8988T (cell line): ENCODE measurements at regions not wholly inside any gene's neighbourhood (a gene's known extent, or its start where the extent isn't known, plus 50 kb on each side); places are given as distances from the start of the nearest gene placed in this dataset.

Source experiments
- DNase-seq: peaks from one replicate; pipeline ENCODE4 v3.0.0; 2011

DNA sequence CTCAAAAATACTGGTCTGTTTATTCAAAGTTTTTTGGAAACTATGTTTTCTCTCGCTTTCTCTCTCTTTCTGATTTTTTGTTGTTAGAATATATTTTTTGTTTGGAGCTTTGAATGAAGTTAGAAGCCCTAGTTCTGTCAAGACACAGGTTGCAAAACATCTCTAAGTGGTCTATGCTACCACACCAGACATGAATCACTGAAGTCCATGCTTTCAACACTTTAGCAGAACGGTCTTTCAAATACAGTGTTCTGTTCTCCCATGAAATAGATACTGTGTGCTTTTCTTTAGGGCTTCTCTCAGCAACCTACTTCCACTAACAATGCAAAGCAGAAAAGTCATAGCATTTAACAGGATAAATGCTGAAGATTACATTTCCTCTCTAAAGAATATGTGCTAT, 392.5 kb downstream of the TMEM167A start:
- no peak for DNase-seq

DNA sequence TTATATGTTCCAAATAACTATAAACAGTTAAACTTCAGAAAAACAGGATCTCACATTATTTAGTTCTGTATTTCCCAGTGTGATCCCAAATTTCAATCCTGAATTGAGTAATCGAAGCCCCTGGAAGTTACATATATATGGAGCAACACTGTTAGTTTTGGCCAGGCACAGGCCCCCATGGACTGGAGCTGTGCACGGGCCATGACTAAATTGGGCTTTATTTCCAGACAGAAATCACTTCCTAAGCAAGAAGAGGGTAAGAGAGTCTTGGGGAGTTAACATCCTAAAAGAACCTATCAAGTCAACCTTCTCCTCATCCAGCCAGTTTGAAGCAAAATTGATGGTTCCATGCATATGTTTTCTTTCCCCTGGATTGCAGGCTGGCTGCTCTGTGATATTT, 393.0 kb downstream of the TMEM167A start:
- no peak for DNase-seq

DNA sequence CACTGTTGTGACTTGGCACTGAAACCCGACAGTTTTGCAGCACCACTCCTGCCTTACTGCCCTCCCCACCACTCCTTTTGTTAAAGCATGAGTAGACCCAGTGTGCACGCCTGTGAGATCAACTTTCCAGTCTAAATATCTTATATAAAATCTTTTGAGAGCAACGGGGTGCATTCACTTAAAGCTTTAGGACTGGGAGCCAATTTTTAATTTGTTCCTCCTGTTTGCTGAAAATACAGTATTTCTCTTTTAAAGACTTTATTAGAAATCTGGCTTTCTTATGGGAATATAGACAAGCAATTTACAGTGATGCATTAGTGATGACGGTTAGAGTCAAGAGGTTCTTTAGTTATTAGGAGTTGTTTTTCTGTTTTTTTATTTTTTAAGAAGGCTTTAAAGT, 397.5 kb downstream of the TMEM167A start:
- DNase-seq, result no peak

DNA sequence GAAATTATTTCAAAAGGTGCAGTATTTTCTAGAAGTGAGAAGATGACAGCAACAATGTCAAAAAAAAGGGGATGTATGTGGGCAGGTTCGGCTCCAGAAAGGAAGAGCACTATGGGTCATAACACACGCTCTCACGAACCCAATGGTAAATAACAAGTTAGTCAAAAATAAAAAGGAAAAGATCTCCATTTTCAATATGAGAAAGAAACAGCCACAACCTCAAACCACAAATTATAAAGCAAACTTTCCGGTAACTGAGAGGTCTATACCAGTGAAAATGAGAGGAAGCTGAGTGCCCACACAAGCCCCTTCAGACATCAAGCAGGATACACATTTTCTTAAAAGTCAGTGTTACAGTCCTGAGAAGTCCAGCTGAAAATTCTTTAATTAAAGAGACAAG, 398.5 kb upstream of the RPS23 start:
- no peak for DNase-seq

DNA sequence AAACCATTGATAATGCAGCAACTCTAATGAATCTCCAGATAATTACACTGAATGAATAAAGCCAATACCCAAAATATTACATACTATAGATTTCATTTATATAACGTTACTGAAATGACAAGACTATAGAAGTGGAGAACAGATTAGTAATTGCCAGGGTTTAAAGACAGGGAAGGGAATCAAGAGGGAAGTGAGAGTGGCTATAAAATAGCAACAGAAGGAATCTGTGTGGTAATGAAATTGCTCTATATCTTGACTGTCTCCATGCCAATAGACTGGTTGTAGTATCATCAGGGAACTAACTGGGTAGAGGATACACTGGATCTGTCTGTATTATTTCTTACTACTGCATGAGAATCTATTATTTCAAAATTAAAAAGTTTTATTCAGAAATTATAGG, 396.5 kb upstream of the RPS23 start:
- DNase-seq, result no peak

DNA sequence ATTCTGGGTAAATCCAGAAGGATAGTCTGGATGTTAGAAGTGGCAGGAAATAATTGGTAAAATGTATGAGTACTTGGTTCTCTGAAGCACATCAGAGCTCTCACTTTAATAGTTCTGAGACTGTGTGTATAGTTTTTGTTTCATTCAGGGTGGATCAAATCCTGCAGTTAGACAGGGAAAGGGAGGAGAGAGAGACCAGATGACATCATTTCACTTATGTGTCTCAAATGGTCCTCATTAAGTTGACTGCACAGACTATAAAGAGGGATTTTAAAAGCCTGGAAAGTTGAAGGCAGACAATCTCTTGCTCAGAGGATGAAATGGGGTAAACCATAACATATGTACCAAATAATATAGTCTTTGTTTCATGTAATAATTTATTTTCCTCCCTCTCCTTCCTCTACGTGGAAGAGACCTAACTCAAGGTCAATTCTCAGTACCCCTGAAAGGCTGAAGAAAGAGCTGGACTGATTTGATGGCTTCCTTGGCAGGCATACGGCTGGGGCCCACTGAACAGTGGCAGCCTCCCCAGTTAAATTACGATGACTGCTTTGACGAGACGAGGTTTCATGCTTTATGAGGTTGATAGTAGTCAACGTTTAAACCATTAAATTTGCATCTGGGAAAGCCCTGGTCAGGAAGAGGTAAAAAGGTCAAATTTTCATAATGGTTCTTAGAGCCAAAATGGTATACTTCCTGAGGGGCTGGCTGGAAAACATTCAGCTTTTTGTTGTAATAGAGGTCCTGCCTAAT, 395.1 kb upstream of the RPS23 start:
- no peak for DNase-seq

DNA sequence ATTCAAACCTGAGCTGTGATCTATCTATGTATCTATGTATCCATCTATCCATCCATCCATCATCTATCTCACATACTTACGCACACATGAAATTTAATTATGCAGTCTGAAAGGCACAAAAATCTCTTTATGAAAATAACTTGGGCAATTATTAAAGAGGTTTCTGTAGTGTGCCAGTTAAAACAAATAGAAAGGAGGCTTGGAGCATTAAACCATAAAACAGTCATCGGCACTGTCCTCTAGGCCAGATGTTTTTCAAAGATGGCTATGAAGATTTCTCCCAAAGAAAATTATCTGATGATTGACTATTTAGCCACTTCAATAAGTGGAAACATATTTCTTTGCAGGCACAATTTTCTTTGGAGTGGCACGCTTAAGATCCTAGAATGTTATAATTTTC, 392.5 kb upstream of the RPS23 start:
- DNase-seq, result no peak

DNA sequence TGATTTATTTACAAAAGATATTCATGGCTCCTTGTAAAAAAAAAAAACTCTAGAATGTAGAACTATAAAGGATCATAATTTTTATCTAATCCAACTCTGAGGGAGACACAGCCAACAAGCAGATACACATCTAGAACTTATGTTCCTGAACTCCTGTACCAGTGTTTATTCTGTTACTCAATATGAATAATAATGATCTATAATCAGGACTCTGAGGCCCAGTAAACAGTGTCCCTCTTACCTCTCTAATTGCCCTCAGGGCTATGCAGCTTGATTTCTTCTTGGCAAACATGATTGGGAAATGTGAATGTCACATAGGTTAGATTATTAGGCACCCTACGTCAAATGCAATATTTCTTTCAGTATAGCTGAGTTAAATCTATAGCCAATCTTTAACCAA, 391.6 kb upstream of the RPS23 start:
- no peak for DNase-seq

DNA sequence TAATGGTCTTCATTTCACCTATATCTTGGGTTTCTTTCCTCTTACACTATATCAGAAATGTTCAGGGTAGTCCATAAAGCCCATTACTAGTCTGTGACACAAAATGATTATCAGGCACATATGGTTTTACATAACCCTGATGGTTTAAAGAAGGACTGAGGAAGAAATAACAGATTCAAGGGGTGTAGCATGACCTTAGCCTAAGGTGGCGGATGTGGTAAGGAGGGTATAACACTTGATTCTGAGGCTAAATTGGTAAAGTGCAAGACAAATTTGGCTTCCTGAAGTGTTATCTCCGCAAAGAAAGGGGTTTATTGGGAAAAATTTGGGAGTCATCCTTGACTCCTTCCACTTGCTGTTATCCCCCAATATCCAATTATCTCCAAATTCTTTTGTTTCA, 388.2 kb upstream of the RPS23 start:
- DNase-seq, result no peak

DNA sequence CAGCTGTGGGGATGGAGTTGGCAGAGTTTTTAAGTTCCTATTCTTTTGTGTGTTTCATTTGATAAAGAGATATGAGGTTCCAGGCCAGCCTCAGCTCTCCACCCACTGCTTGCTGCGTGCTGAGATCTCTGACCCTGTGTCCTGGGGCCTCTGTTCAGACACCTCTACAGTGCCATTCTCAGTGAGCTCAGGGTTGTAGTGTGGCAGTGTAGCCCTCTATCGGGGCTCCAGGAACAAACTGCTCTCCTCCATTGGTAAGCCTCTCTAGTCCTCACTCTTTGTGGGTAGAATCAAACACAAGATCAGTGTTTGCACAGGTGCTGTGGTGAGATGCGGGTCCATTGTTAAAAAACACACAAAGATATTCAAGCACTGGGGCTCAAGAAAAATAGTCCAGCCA, 386.6 kb upstream of the RPS23 start:
- DNase-seq, result no peak

DNA sequence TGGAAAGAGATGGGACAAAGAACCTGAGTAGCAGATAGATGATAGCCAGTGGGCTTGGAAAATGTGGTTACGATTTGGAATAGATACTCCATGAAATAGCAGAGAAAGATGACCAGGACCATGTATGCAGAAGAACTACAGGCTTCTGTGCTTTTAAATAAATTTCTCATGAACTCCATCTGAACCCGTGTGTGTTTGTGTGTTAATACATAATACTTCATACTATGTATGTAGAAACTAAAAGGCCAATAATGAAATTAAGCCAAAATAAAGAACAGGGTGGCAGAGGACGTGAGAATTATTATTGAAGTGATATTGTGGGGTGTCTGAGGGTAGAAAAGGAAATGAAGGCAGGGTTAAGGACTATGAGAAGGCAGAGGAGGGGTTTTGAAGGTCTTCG, 385.1 kb upstream of the RPS23 start:
- DNase-seq, result no peak

DNA sequence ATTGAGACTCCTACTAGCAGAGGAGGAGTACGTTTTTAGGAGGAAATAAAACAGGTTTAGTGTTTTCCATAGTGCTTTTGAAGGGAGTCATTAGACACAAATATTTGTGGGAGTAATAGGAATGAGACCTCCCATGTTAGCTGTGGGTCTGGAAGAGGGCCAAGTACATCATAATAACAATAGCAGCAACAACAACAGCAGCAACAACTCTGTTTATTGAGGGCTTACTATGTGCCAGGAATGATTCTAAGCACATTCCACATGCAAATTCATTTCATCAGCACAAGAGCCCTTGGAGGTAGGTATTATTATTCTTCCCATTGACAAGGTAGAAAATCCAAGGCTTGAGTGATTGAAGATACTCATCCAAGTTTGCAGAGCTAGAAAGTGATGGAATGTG, 384.2 kb upstream of the RPS23 start:
- no peak for DNase-seq

DNA sequence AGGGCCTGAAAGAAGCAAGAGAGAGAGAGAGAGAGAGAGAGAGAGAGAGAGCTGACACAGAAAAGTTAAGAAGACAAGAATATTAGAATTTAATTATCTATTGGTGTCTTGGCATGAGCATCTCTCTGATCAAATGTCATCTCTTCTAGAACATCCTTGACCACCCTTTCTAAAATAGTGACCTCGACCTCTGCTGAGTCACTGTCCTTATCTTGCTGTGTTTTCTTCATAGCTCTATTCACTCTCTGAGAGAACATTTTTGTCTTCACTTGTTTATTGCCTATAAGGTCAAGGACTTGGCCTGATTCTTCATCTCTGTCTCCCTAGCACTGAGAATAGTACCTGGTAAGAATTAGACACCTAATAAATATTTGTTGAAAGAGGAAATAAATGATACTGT, 383.8 kb upstream of the RPS23 start:
- DNase-seq, result no peak

DNA sequence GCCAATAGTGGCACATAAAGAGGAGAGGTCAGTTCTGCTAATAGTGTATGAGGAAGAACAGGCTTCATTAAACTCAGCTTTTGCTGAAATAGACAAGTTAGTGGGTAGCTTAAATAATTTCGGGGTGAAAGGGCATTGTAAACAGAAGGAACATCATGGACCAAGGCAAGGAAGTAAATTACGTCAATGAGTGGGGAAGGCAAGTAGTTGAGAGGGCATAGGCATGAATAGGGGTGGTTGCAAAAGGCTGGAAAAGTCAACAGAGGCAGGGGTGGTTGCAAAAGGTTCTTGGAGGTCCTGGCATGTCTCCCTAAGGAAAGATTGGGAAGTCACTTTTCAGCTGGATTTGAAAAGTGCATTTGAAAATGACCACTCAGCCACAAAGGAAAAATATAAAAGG, 383.3 kb upstream of the RPS23 start:
- DNase-seq, result no peak

DNA sequence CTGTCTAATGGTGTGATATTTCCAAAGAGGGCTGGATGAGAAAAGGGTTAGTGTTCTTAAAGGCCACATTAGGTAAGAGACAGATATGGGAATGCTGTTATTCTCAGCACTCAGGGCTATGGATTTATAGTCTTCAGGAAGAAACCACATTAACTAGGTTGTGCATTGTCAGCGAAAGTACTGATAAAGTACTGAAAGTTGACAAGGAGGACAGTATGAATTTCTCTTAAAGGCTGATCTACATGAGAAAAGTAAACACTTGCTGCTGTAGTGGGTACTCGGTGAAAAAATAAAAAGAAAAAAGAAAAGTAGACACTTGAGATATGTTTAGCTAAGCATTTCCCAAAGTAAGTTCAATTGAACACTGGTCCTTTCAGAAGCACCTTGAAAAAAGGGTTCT, 381.0 kb upstream of the RPS23 start:
- DNase-seq, result no peak

DNA sequence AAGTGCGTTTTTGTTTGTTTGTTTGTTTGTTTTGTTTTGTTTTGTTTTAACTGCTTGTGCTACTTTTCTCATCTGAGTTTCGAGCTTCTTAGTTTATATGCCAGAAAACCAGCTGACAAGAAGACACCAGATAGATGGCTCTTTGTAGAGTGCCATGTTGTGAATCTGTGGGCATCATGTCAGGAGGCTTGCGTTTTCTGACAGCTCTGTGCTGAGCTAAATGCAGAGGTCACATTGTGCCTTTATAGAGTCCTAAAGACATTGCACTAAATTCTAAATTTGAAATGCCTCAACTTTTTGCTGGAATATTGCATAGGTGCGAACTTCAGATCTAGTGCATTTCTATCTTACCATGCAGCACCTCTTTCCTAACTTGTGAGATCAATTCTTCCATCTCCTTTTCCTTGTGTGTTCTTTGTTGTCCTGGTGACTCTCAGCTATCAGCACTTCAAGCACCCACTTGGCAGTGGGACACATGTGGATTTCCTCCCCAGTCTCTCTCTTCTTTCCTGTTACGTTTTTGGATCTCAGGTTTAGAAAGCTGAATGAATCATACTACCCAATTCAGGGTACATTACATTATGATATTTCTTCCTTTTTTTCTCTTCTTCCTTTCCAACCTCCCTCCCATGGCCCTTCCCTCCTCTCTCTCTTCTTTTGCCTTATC, 379.0 kb upstream of the RPS23 start:
- no peak for DNase-seq

DNA sequence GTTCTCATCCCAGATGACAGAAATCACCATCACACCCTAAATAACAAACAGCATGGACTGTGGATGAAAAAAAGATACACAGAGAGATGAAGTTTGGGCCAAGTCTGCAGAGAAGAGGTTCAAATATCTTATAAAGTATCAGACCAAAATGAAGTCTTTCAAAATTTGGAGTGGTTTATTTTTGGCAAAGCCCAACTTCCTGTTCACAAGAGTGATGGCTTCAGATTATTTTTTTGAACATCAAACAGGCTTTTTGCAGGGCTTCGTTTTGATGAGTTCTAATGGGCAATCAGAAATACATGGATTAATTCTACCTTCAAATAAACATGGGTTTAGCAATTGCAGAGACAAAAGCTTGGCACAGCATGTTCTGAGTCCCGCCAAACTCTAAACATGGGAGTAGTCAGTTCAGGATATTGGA, 378.2 kb upstream of the RPS23 start:
- DNase-seq, result no peak

DNA sequence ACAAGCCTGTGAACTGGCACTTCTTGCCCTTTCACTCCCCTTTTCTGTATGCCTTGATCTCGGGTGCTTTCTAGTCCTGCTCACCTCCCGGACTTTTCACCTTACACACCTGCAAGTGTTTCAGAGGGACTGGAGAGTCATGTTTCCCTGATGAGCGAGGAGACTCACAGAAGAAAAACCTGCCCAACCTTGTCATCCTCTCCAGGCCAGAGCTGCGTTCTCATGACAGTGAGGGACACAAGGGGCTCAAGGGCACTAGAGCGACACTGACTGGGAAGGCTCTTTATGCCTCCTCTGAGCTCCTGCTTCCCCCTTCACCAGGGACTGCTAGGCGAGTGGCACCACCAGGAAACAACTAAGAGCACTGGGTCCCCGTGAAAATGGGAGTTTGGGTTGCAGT, 376.9 kb upstream of the RPS23 start:
- DNase-seq, result no peak

DNA sequence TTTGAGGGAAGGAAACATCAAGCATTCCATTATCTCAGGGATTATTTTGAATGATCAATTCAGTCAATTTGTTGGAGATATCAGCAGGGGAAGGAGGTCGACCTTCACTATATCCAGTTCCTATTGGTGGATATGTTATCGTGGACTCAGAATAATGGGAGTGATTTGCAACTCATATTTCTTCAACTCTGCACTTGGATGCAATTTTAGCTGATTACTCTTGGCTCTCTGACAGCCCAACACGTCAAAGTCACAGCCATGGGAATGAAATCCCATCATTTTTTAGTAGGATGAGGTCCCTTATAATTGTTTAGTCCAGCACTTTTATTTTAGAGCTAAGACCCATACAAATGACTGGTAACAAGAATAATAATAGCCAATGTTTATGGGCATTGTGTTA, 371.8 kb upstream of the RPS23 start:
- no peak for DNase-seq

DNA sequence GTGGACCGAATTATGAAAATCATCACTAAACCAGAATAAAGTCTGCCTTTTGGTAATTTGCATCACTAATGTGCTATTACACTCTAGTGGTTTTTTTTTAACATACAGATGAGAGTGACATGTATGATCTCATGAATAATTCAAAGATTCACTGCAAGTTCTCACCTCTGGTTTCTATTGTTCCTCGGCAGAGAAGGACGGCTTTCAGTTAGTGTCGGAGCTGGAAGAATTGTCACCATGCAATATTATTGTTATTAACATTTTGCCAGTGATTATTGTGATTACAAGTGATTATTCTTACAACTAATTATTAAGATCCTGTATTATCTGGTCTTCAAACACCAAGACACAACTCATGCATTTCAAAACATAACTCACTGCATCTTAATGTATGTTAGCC, 366.6 kb upstream of the RPS23 start:
- DNase-seq, result no peak

DNA sequence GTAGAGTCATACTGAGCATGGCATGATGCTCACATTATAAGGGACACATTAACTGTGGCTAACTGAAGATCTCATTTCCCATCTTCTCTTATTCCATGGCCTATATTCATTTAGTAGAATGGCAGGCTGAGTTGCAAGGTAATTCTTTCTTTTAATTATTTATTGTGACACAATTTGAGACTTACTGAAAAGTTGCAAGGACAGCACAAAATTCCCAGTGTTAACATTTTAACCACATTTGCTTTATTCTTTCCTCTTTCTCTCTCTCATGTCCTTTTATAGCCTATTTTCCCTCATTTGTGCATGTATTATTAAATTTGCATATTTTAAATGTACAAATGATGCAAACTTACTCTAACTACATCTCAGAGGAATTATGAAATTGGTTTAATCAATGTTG, 366.1 kb upstream of the RPS23 start:
- DNase-seq, result no peak

DNA sequence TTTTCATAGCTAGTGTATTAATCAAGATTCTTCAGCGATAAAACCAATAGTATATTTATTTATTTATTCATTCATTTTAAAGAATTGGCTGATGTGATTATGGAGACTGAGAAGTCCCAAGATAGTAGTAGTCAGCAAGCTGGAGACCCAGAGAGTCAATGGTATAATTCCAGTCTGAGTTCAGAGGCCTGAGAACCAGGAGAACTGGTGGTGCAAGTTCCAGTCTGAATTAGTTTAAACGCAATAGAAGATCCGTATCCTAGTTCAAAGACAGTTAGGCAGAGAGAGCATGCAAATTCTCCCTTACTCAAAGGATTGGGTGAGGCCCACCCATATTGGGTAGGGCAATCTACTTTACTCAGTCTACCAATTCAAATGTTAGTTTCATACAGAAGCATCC, 364.2 kb upstream of the RPS23 start:
- DNase-seq, result no peak

DNA sequence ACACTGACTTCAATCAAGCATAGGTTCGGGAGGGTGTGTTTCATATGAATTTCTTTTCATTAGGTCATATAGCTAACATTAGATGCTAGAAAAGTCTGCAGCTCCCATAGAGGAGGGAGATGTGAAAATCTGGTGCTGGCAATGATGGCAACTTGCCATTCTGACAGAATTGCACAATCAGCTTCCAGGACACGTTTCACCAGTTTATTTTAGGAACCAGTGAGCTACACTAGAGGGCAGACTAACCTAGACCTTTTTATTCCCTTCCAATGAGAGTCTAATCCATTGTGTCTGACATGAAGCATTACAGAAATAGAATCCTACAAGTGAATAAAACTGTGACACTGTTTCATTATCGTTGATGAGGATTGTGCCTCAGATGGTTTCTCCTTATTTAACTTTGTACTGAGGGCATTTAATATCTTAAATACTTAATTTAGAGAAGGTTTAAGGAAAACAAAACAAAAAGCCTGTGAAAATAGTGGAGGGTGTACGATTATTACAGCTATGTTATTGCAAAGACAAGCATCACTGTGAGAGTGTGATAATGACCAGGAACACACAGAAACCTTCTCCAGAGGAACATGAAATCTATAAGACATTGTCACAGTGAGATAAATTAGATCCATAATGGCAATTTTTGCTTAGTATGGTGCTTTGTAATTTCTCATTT, 363.3 kb upstream of the RPS23 start:
- DNase-seq, result peak; percentile 14

DNA sequence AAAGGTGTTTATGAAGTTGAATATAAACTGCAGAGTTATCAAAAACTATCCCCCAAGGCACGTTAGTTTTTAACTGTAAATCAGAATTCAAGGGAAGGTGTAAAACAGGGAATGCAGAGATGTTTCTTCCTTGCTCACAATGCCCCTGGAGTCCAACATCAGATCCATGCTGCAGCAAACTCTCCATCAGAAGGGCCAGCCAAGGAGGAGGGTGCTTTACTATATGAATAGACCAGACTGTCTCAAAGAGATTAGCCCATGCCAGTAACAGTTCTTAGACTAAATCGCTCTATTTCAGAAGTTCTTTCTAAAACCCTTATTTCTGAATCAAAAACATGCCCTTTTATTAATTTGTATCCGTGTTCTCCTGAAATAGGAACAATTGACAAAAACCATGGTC, 362.8 kb upstream of the RPS23 start:
- DNase-seq, result no peak
